GM13976 (cell line): ENCODE measurements at regions not wholly inside any gene's neighbourhood (a gene's known extent, or its start where the extent isn't known, plus 50 kb on each side); places are given as distances from the start of the nearest gene placed in this dataset.

Experiments
- DNase-seq: peaks from one replicate; pipeline ENCODE4 v3.0.0; 2012; ENCODE audit warnings: low spot score
- in situ Hi-C: fragments of 300-500 bp; cut with MboI; formaldehyde crosslinking; loops from one replicate; pipeline ENCODE4 v1.12.0; 2022; ENCODE audit warnings: low sequenced_read_pairs, mixed read lengths, inconsistent platforms; ENCODE audit not compliant: unreplicated experiment
- TF ChIP-seq, protein P1 (sequence below): IDR thresholded peaks from 2 replicates; pipeline ENCODE4 v1.5.1; 2012; ENCODE audit warnings: borderline replicate concordance, mild to moderate bottlenecking; ENCODE audit not compliant: insufficient read depth; ENCODE audit errors: extremely low read depth, missing control alignments, control extremely low read depth

DNA sequence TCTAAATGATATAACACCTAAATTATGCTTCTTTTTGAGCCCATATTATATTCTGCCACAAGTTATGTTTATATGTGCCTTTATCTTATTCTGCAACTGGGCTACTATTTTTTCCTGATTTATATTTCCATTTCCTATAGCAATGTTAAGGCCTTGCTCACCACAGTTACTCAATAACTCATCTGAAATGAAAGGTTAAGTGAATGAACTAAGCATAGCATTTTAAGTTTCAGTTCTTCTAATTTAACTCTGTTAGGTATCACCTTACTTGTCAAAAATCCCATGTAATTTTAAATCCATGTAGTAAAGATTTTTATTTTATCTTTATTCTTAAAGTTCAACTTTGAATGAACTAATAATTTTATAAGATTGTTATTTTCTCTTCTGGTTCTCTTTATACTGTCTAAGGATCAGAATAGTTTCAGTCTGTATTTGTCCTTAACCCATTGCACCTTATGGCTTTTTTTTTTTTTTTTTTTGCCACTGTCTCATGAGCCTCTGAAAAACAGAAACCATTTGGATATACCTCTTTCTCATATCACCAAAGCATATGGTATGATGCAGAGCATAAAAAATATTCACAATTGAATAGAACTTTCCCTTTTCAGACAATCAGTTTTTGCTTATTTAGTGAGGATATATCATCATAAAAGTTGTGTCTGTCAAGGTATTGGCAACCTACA, 301.8 kb upstream of the ZWINT start:
- no peak for DNase-seq
- TF ChIP-seq, protein P1, sequence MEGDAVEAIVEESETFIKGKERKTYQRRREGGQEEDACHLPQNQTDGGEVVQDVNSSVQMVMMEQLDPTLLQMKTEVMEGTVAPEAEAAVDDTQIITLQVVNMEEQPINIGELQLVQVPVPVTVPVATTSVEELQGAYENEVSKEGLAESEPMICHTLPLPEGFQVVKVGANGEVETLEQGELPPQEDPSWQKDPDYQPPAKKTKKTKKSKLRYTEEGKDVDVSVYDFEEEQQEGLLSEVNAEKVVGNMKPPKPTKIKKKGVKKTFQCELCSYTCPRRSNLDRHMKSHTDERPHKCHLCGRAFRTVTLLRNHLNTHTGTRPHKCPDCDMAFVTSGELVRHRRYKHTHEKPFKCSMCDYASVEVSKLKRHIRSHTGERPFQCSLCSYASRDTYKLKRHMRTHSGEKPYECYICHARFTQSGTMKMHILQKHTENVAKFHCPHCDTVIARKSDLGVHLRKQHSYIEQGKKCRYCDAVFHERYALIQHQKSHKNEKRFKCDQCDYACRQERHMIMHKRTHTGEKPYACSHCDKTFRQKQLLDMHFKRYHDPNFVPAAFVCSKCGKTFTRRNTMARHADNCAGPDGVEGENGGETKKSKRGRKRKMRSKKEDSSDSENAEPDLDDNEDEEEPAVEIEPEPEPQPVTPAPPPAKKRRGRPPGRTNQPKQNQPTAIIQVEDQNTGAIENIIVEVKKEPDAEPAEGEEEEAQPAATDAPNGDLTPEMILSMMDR, result no peak
- in situ Hi-C loops, result no loop called here

DNA sequence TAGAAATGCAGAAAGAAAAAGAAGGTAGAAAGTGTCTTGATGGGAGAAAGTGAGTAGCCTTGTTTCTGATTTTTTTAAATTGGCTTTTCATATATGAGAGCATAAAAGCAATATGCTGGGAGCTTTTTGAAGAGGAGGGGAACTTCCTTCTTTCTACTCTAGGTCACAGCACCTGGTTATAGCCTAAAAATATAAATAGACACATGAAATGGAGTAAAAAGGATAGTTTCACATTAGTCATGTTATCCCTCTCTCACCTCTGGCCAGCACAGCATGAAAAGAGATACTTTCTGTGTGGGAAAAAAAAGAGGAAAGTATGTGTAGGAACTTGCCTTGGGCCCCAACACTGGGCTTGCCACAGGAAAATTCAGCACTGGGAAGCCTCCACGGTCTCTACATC, 292.2 kb upstream of the ZWINT start:
- no peak for DNase-seq
- TF ChIP-seq, protein P1, result no peak
- in situ Hi-C loops, result no loop called here

DNA sequence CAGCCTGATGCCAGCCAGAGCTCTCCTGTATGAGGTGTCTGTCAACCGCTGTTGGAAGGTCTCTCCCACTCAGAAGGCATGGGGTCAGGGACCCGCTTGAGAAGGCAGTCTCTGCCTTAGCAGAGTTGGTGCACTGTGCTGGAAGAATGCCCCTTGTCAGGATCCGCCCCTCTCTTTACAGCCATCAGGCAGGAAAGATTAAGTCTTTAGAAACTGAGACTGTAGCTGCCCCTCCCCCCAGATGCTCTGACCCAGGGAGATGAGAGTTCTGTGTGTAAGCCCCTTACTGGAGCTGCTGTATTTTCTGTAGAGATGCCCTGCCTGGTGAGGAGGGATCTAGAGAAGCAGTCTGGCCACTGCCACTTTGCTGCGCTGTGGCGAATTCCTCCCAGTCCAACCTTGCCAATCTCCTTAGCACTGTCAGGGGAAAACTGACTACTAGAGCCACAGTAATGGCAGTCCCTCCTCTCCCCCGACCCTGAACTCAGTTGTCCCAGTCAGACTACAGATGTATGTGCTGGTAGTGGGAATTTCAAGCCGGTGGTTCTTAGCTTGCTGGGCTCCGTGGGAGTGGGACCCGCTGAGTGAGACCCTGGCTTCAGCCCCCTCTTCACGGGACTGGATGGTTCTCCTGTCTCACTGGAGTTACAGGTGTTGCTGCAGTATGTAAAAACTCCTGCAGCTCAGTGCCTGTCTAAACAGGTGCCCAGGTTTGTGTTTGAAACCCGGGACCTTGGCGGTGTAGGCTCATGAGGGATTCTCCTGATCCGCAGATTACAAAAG, 285.5 kb upstream of the ZWINT start:
- TF ChIP-seq, protein P1, result no peak
- in situ Hi-C loops, result no loop called here
- DNase-seq, result no peak

DNA sequence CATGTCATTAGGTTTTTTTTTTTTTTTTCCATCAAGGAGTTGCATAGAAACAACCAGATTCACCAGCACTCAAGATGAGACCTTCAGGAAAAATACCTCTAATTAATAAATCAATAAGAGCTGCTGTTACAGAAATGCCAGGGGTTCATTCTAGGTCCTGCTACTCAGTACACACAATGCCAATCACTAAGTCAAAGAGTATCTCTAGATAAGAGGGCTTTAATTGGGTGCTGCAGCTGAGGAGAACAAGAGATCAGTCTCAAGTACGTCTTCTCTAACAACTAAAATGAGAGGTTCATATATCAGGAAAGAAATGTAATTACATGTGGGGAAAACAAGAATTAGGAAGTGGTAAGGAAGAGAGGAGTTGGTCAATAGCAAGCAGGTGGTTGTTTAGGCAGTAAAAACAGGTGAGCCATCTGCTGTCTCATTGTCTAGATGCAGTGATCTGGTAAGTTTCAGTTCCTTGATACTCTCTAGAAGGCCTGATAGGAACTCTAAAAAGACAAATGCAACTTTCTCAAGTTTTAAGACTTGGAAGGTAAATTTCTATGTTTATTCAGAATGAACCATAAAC, 272.9 kb upstream of the ZWINT start:
- TF ChIP-seq, protein P1, result no peak
- DNase-seq, result peak; percentile 39
- in situ Hi-C loops, result no loop called here

DNA sequence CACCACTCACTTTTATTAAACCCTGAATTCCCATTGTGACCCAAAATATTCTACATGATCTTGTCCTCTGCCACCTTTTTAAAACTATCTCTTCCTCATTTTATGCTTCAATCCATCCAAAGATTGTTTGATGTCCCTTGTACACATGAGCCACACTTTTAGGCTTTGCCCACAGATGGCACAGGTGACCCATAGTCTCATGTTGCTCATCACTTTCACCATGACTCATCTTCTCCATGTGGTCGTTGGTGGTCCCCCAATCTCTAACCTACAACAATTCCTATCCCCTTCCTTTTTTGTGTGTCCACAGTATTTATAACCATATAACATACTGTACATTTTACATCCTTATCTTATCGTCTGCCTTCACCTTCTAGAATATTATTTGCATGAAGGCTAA, 271.5 kb upstream of the ZWINT start:
- TF ChIP-seq, protein P1, result no peak
- in situ Hi-C loops, result no loop called here
- no peak for DNase-seq

DNA sequence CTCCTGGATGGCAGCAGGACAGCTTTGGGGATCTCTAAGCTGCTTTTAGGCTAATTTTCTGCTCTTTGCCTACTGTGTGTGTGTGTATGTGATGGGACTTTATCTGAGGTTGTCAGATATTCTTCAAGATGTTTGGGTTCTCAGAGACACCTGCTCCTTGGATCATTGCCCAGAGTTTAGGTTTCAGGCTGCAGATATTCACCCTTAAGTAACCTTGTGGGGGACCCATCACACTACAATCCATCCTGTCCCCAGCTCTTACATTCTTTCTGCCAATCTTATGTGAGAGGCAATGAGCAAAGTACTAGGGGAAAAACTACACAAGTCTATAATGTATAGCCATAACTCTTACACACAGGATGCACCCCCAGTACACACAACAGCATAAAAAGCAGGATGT, 263.0 kb upstream of the ZWINT start:
- in situ Hi-C loops, result no loop called here

More for the DNA sequence above, 263.0 kb upstream of the ZWINT start:
- DNase-seq, result no peak
- TF ChIP-seq, protein P1, result no peak
